Coronary artery (tissue), 2 donors: ENCODE measurements at regions not wholly inside any gene's neighbourhood (a gene's known extent, or its start where the extent isn't known, plus 50 kb on each side); places are given as distances from the start of the nearest gene placed in this dataset.
"Not testable (repeated sequence)": the region's sequence is repeated elsewhere in the genome, so short reads cannot be mapped to it uniquely, and the experiment has no call there.

Source experiments
- DNase-seq: peaks from one replicate; pipeline ENCODE4 v3.0.0-alpha.2; 2017; ENCODE audit warnings: low spot score
- H3K27ac ChIP-seq, 2 donors: fragments of 200-600 bp; sonication (generic); one replicate each; pipeline ENCODE4 v1.5.1; 2016 to 2019
- H3K4me3 ChIP-seq: fragments of 200-600 bp; sonication (generic); 2 replicates; pipeline ENCODE4 v1.5.1; 2016; ENCODE audit warnings: mild to moderate bottlenecking, moderate library complexity
- TF ChIP-seq, protein P1 (sequence below): fragments of 200-600 bp; sonication (generic); IDR thresholded peaks from one replicate; pipeline ENCODE4 v1.5.1; 2019; ENCODE audit warnings: antibody characterized with exemption

DNA sequence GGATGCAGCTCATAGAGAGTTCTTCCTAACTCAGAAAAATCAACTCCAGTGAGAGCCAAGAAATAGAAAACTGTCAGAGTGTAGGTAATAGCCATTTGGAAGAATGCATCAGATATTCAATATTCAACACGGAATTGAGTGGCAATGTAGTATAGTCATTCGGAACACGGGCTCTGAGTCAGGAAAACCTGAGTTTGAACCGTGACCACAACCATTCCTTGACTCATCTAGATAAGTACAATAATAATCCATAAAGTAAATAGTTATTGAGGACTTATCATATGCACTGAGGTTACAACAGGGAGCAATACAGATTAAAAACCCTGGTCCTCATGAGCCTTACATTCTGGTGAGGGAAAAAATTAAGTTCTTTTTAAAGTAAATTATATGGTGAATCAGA lies 62.6 kb upstream of the PHF21A start:
- no peak for DNase-seq
- Histone ChIP-seq H3K4me3 (no peak overlapping the region), H3K27ac (no peak overlapping the region)
- TF ChIP-seq, protein P1, sequence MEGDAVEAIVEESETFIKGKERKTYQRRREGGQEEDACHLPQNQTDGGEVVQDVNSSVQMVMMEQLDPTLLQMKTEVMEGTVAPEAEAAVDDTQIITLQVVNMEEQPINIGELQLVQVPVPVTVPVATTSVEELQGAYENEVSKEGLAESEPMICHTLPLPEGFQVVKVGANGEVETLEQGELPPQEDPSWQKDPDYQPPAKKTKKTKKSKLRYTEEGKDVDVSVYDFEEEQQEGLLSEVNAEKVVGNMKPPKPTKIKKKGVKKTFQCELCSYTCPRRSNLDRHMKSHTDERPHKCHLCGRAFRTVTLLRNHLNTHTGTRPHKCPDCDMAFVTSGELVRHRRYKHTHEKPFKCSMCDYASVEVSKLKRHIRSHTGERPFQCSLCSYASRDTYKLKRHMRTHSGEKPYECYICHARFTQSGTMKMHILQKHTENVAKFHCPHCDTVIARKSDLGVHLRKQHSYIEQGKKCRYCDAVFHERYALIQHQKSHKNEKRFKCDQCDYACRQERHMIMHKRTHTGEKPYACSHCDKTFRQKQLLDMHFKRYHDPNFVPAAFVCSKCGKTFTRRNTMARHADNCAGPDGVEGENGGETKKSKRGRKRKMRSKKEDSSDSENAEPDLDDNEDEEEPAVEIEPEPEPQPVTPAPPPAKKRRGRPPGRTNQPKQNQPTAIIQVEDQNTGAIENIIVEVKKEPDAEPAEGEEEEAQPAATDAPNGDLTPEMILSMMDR = no peak

DNA sequence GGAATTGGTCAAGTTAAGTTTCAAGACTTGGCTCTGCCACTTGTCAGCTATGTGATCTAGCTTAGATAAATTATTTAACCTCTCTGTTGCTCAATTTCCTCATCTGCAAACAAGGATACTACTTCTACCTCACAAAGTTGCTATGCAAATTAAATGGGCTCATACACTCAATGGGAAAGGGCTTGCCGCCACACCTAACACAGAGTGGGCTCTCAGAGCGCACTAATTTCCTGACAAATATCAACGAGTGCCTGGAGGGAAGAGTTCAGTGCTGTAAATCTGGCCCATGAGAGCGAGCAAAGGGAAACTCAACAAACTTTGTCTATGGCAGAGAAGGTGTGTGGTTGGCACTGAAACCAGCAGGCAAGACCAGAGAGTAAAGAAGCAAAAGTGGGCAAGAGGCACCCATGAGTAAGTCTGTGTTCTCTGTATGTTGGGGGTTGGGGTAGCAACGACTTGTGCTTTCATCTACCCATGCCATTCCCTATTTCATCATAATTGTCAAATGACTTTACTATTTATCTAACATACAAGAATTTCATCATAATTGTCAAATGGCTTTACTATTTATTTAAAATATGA lies 60.7 kb upstream of the PHF21A start:
- no peak for DNase-seq
- TF ChIP-seq, protein P1 = no peak
- no peak overlapping the region for H3K4me3 ChIP-seq
- H3K27ac ChIP-seq = no peak overlapping the region

DNA sequence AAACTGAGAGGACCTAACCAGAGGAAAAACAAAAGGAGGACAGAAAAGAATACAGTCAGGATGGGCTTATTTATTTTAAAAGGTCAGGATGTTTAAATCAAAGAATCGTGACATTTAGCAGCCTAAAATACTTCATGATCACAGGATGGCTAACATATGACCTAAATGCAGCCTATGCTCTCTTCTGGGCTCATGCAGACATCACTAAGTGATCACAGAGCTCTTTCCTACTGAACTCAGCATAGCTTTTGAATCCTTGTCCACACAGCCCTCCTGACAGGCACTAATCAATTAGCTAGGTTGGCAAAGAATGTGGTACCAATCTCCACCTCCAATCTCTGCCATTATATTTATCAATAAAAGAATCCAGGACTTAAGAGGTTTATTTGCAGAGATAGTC lies 60.1 kb upstream of the PHF21A start:
- Histone ChIP-seq H3K27ac (no peak overlapping the region), H3K4me3 (no peak overlapping the region)
- TF ChIP-seq, protein P1 = no peak
- no peak for DNase-seq

DNA sequence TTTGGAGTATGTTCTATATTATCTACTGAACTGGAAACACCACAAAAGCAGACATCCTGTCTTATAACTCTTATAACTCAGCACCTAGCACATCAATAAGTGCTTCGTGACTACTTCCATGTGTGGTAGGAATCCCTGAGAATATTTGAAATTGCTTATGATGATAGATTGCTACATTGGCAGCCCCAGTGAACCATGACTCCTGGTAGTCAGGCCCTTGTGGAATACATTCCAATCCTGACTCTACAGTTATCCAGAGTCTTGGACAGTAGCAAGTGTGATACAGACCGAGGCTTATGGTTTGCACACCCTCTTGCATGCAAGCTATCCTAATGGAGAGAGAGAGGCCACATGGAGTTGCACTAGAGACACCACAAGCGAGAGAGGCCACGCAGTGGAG lies 59.5 kb upstream of the PHF21A start:
- Histone ChIP-seq H3K27ac (no peak overlapping the region), H3K4me3 (no peak overlapping the region)
- DNase-seq = no peak
- TF ChIP-seq, protein P1 = no peak

DNA sequence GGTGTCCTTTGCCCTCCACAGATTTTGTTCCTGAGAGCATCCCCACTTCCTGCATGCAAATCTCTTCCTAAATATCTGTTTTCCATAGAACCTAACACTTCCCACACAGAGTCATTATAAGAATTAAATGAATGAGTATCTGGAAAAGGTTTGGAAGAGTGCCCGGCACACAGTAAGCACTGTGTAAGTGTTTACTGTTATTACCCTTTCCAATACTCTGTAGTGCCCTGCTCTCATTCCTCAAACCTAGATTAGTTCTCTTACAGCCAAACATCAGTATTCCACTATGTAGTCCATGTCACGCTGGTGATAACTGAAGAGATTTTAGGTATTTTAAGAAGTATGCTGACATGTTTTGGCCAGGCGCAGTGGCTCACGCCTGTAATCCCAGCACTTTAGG lies 57.3 kb upstream of the PHF21A start:
- H3K4me3 ChIP-seq = no peak overlapping the region
- no peak overlapping the region for H3K27ac ChIP-seq
- TF ChIP-seq, protein P1 = no peak
- no peak for DNase-seq

DNA sequence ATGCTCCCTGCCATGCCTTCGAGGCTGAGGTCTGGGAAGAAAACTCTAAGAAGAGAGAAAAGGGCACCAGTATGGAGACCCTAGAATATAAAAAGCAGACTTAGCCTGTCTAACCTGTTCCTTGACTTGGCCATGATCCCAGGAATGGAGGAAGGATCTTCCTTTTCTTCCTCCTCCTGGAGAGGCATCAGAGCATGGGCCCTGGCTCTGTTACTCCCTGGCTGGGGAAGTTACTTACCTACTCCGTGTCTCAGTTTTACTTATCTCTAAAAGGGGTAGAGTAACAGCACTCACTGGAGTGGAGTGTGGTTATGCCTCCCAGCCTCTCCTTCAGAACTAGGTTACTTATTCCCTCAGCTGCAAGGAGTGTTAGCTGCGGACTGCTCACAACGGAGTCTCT lies 55.2 kb upstream of the PHF21A start:
- DNase-seq = no peak
- TF ChIP-seq, protein P1 = no peak
- no peak overlapping the region for H3K27ac ChIP-seq
- H3K4me3 ChIP-seq = no peak overlapping the region

DNA sequence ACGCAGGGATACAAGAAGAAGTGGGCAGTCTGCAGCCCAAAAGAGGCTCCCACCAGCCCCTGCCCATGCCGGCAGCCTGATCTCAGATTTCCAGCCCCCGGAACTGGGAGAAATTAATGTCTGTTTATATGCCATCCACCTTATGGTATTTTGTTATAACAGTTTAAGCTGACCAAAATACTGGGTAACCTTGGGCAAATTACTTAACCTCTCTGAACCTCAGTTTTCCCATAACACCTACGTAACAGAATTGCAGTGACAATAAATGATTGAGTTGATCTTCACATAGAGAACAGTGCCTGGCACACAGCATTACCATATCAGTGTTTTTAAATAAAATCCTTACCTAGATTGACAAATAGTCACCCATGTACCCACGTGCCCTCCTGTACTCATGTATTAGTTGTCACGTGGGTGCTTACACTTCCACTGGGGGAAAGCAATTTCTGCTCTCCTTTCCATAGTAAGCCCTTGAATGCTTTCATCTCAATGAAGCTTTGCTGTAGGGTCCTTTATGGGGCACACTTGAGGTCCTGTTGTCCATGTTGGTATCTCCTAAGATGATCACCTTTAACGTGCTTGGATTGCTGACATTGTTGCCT lies 54.2 kb upstream of the PHF21A start:
- TF ChIP-seq, protein P1 = no peak
- no peak for DNase-seq
- H3K4me3 ChIP-seq = no peak overlapping the region
- no peak overlapping the region for H3K27ac ChIP-seq

DNA sequence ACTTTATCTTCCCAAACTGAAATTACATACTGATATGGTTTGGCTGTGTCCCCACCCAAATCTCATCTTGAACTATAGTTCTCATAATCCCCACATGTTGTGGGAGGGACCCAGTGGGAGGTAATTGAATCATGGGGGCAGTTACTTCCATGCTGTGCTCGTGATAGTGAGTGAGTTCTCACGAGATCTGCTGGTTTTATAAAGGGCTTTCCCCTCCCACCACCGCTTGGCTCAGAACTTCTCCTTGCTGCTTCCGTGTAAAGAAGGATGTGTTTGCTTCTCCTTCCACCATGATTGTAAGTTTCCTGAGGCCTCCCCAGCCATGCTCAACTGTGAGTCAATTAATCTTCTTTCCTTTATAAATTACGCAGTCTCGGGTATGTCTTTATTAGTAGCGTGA lies 50.4 kb upstream of the PHF21A start:
- not testable (repeated sequence) for H3K27ac ChIP-seq, H3K4me3 ChIP-seq, DNase-seq
